ENCODE measurements at regions not wholly inside any gene's neighbourhood (a gene's known extent, or its start where the extent isn't known, plus 50 kb on each side); places are given as distances from the start of the nearest gene placed in this dataset.

DNA sequence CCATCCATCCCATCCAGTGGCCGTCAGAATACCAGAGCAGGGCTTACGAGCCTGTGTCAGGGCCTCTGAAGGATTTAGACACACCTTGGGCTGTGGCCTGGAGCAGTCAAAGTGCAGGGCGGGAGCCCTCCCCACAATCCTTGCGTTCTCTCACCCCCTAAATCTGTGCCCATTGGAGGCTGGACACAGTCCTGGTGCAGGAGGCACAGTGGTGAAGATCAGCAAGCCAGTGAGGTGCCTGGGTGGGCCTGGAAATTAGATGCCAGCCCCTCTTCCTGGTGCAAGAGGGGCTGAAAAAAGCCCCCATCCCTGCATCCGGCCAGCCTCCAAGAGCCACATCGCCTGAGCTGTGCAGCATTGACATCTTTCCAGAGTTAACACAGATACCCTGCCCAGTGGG lies 1045.8 kb downstream of the TBC1D22A start:
- no peaks in the 10 kb centered on the region for H4K20me1 ChIP-seq (ENCODE audit: insufficient read depth, low read depth, low read length)
- no peak for DNase-seq
- no peak overlapping the region for H2AFZ ChIP-seq (ENCODE audit: low read length)
- no peaks in the 10 kb centered on the region for H3K9me2 ChIP-seq (replicated peaks; ENCODE audit: insufficient read depth, low read length)
- no peaks in the 10 kb centered on the region for H3K27me3 ChIP-seq (ENCODE audit: low read length)
- no peak overlapping the region for H3K4me3 ChIP-seq (ENCODE audit: low read length)
- no peak overlapping the region for H3K9ac ChIP-seq (ENCODE audit: low read length)
- H3K79me2 ChIP-seq (ENCODE audit: low read length): no peaks in the 10 kb centered on the region
- no peaks in the 10 kb centered on the region for H3K36me3 ChIP-seq (ENCODE audit: insufficient read depth, low read length)
- no peaks in the 10 kb centered on the region for H3K9me3 ChIP-seq (ENCODE audit: low read length)
- no peaks in the 10 kb centered on the region for H3K4me1 ChIP-seq (ENCODE audit: low read length)
- H3K4me2 ChIP-seq (ENCODE audit: low read depth, low read length, poor library complexity, severe bottlenecking): no peak overlapping the region
- no peak overlapping the region for H3K27ac ChIP-seq (ENCODE audit: low read length)

- no peak for DNase-seq
- no peak overlapping the region for H3K4me3 ChIP-seq (ENCODE audit: low read length)
- no peaks in the 10 kb centered on the region for H3K9me2 ChIP-seq (replicated peaks; ENCODE audit: insufficient read depth, low read length)
- no peaks in the 10 kb centered on the region for H3K9me3 ChIP-seq (ENCODE audit: low read length)
- no peak overlapping the region for H3K9ac ChIP-seq (ENCODE audit: low read length)
- no peak overlapping the region for H2AFZ ChIP-seq (ENCODE audit: low read length)
- H4K20me1 ChIP-seq (ENCODE audit: insufficient read depth, low read depth, low read length): no peaks in the 10 kb centered on the region
- H3K27me3 ChIP-seq (ENCODE audit: low read length): no peaks in the 10 kb centered on the region
- H3K4me1 ChIP-seq (ENCODE audit: low read length): no peaks in the 10 kb centered on the region
- no peak overlapping the region for H3K4me2 ChIP-seq (ENCODE audit: low read depth, low read length, poor library complexity, severe bottlenecking)
- no peak overlapping the region for H3K27ac ChIP-seq (ENCODE audit: low read length)
- no peaks in the 10 kb centered on the region for H3K36me3 ChIP-seq (ENCODE audit: insufficient read depth, low read length)
- H3K79me2 ChIP-seq (ENCODE audit: low read length): no peaks in the 10 kb centered on the region
Observed at GRCh38 chr22:47807506-47807905, 1045.1 kb downstream of the TBC1D22A start.

GRCh38 chr22:47806894-47807293 lies 1044.4 kb downstream of the TBC1D22A start:
- no peaks in the 10 kb centered on the region for H4K20me1 ChIP-seq (ENCODE audit: insufficient read depth, low read depth, low read length)
- H3K9ac ChIP-seq (ENCODE audit: low read length): no peak overlapping the region
- H2AFZ ChIP-seq (ENCODE audit: low read length): no peak overlapping the region
- H3K27me3 ChIP-seq (ENCODE audit: low read length): no peaks in the 10 kb centered on the region
- H3K9me3 ChIP-seq (ENCODE audit: low read length): no peaks in the 10 kb centered on the region
- DNase-seq: no peak
- H3K4me2 ChIP-seq (ENCODE audit: low read depth, low read length, poor library complexity, severe bottlenecking): no peak overlapping the region
- no peaks in the 10 kb centered on the region for H3K79me2 ChIP-seq (ENCODE audit: low read length)
- no peaks in the 10 kb centered on the region for H3K4me1 ChIP-seq (ENCODE audit: low read length)
- H3K9me2 ChIP-seq (replicated peaks; ENCODE audit: insufficient read depth, low read length): no peaks in the 10 kb centered on the region
- H3K36me3 ChIP-seq (ENCODE audit: insufficient read depth, low read length): no peaks in the 10 kb centered on the region
- no peak overlapping the region for H3K4me3 ChIP-seq (ENCODE audit: low read length)
- no peak overlapping the region for H3K27ac ChIP-seq (ENCODE audit: low read length)

- Histone ChIP-seq H2AFZ (ENCODE audit: low read length) (no peak overlapping the region), H3K4me2 (ENCODE audit: low read depth, low read length, poor library complexity, severe bottlenecking) (no peak overlapping the region), H3K36me3 (ENCODE audit: insufficient read depth, low read length) (no peaks in the 10 kb centered on the region), H3K9ac (ENCODE audit: low read length) (no peak overlapping the region), H3K4me1 (ENCODE audit: low read length) (no peaks in the 10 kb centered on the region), H3K79me2 (ENCODE audit: low read length) (no peaks in the 10 kb centered on the region), H3K9me2 (replicated peaks; ENCODE audit: insufficient read depth, low read length) (no peaks in the 10 kb centered on the region), H3K27me3 (ENCODE audit: low read length) (no peaks in the 10 kb centered on the region), H3K27ac (ENCODE audit: low read length) (no peak overlapping the region), H3K4me3 (ENCODE audit: low read length) (no peak overlapping the region), H4K20me1 (ENCODE audit: insufficient read depth, low read depth, low read length) (no peaks in the 10 kb centered on the region), H3K9me3 (ENCODE audit: low read length) (no peaks in the 10 kb centered on the region)
- DNase-seq: no peak
Observed at GRCh38 chr22:47805394-47805935, 1043.0 kb downstream of the TBC1D22A start.

DNA sequence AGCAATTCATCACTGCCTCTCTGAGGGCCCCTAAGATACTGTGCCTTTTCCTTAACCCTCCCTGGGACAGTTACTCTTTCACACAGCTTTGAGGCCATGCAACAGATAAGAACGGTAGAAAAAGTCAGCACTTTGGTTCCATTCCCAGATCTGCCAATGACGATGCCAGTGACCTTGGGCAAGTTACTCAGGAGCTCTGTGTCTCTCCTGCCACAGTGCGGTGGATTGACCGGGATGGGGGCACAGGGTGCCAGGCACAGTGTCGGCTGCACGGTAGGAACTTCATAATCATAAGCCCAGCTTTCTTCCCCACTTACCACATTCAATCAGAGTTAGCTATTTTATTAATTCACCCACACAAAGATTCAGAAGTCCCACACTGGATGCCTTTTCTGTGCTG lies 1041.8 kb downstream of the TBC1D22A start:
- Histone ChIP-seq H2AFZ (ENCODE audit: low read length) (no peak overlapping the region), H3K36me3 (ENCODE audit: insufficient read depth, low read length) (no peaks in the 10 kb centered on the region), H3K27me3 (ENCODE audit: low read length) (no peaks in the 10 kb centered on the region), H3K9ac (ENCODE audit: low read length) (no peak overlapping the region), H3K9me2 (replicated peaks; ENCODE audit: insufficient read depth, low read length) (no peaks in the 10 kb centered on the region), H3K4me1 (ENCODE audit: low read length) (no peaks in the 10 kb centered on the region), H3K9me3 (ENCODE audit: low read length) (no peaks in the 10 kb centered on the region), H3K4me2 (ENCODE audit: low read depth, low read length, poor library complexity, severe bottlenecking) (no peak overlapping the region), H4K20me1 (ENCODE audit: insufficient read depth, low read depth, low read length) (no peaks in the 10 kb centered on the region), H3K27ac (ENCODE audit: low read length) (no peak overlapping the region), H3K4me3 (ENCODE audit: low read length) (no peak overlapping the region), H3K79me2 (ENCODE audit: low read length) (no peaks in the 10 kb centered on the region)
- DNase-seq: no peak

DNA sequence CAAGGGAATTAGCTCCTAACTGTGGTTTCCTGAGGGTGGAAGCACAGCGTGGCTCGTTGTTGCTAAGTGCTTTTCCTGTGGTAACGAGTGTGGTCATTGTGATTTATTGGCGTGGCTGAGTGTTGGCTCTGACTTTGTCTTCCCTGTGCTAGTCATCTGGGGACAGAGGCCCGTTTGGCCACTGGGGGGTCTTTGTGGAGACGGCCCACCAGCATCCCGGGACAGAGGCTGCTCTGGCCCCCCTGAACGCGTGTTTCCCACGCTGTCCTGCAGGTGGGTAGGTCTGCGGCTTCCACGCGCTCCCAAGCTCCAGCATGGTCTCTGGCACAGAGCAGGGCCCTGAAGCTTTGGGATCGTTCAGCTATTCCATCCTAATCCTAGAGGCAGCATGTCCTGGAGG lies 1040.0 kb downstream of the TBC1D22A start:
- H3K79me2 ChIP-seq (ENCODE audit: low read length): no peaks in the 10 kb centered on the region
- no peak overlapping the region for H3K4me3 ChIP-seq (ENCODE audit: low read length)
- DNase-seq: no peak
- no peaks in the 10 kb centered on the region for H3K36me3 ChIP-seq (ENCODE audit: insufficient read depth, low read length)
- no peak overlapping the region for H2AFZ ChIP-seq (ENCODE audit: low read length)
- H3K9me2 ChIP-seq (replicated peaks; ENCODE audit: insufficient read depth, low read length): no peaks in the 10 kb centered on the region
- no peaks in the 10 kb centered on the region for H3K9me3 ChIP-seq (ENCODE audit: low read length)
- no peaks in the 10 kb centered on the region for H4K20me1 ChIP-seq (ENCODE audit: insufficient read depth, low read depth, low read length)
- no peak overlapping the region for H3K9ac ChIP-seq (ENCODE audit: low read length)
- H3K4me2 ChIP-seq (ENCODE audit: low read depth, low read length, poor library complexity, severe bottlenecking): no peak overlapping the region
- no peaks in the 10 kb centered on the region for H3K4me1 ChIP-seq (ENCODE audit: low read length)
- no peaks in the 10 kb centered on the region for H3K27me3 ChIP-seq (ENCODE audit: low read length)
- H3K27ac ChIP-seq (ENCODE audit: low read length): no peak overlapping the region

DNA sequence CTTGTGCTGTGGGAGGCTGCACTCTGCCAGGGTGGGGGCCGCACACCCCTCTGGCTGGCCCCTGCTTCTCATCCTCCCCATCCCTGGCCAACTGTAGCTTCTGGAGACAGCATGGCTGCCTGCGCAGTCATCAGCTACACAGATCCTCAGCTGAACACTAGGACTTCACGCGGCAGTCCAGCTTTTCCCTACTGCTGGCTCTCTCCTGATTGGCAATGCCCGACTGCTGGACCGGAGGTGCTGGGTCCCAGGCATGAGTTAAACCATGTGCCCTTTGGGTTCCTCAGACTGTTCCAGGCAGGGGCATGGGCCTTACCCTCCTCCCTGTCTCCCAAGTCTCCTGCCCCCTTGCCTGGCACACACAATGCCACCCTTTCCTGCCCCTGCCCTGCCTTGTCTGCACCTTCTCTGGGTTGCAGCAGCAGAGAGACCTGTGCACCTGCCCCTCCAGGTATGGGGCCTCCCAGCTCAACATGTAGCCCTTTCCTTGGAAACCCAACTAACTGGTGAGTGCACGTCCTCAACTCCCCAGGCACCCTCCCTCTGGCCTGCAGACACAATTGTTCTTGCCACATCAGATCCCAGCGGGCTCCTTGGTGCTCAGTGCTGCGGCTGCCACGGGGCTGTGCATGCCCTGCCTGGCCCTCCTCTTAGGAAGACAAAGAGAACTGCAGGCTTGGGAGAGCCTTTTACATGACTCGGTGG lies 1039.2 kb downstream of the TBC1D22A start:
- Histone ChIP-seq H3K79me2 (ENCODE audit: low read length) (no peaks in the 10 kb centered on the region), H3K9me2 (replicated peaks; ENCODE audit: insufficient read depth, low read length) (no peaks in the 10 kb centered on the region), H3K4me3 (ENCODE audit: low read length) (no peak overlapping the region), H4K20me1 (ENCODE audit: insufficient read depth, low read depth, low read length) (no peaks in the 10 kb centered on the region), H3K27me3 (ENCODE audit: low read length) (no peaks in the 10 kb centered on the region), H3K4me2 (ENCODE audit: low read depth, low read length, poor library complexity, severe bottlenecking) (no peak overlapping the region), H3K9ac (ENCODE audit: low read length) (no peak overlapping the region), H2AFZ (ENCODE audit: low read length) (no peak overlapping the region), H3K9me3 (ENCODE audit: low read length) (no peaks in the 10 kb centered on the region), H3K4me1 (ENCODE audit: low read length) (no peaks in the 10 kb centered on the region), H3K36me3 (ENCODE audit: insufficient read depth, low read length) (no peaks in the 10 kb centered on the region), H3K27ac (ENCODE audit: low read length) (no peak overlapping the region)
- DNase-seq: no peak

DNA sequence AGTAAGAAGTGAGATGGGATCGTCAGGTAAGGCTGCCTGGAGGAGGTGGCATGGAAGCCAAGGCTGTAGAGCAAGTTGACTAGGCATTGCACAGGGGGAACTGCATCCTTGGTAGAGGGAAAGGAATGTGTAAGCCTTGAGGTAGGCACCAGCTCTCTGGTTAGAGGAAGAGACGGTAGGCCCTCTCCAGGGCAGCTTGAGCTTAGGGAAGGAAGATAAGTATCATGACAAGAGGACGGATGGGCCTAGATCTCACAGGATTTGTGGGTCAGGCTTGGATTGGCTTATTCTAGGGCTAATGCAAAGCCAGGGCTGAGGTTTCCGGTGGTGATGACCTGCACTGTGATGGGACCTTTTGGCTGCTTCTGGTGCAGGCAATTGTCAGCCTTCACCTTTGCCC lies 1035.8 kb downstream of the TBC1D22A start:
- Histone ChIP-seq H3K4me3 (ENCODE audit: low read length) (no peak overlapping the region), H3K9me3 (ENCODE audit: low read length) (no peaks in the 10 kb centered on the region), H3K9me2 (replicated peaks; ENCODE audit: insufficient read depth, low read length) (no peaks in the 10 kb centered on the region), H3K4me2 (ENCODE audit: low read depth, low read length, poor library complexity, severe bottlenecking) (no peak overlapping the region), H3K79me2 (ENCODE audit: low read length) (no peaks in the 10 kb centered on the region), H2AFZ (ENCODE audit: low read length) (no peak overlapping the region), H3K27ac (ENCODE audit: low read length) (no peak overlapping the region), H3K9ac (ENCODE audit: low read length) (no peak overlapping the region), H3K36me3 (ENCODE audit: insufficient read depth, low read length) (no peaks in the 10 kb centered on the region), H3K27me3 (ENCODE audit: low read length) (no peaks in the 10 kb centered on the region), H3K4me1 (ENCODE audit: low read length) (no peaks in the 10 kb centered on the region), H4K20me1 (ENCODE audit: insufficient read depth, low read depth, low read length) (no peaks in the 10 kb centered on the region)
- DNase-seq: no peak

Data from Karpas-422 (cell line).